NB4 (cell line): ENCODE measurements at regions not wholly inside any gene's neighbourhood (a gene's known extent, or its start where the extent isn't known, plus 50 kb on each side); places are given as distances from the start of the nearest gene placed in this dataset.

ENCODE experiments used
- TF ChIP-seq, protein P1 (sequence below): IDR thresholded peaks from one replicate; pipeline ENCODE4 v1.5.1; 2012; ENCODE audit warnings: low read depth, low read length
- TF ChIP-seq, protein P2 (sequence below): IDR thresholded peaks from 2 replicates; pipeline ENCODE4 v1.6.1; 2011; ENCODE audit warnings: low read depth, low read length

DNA sequence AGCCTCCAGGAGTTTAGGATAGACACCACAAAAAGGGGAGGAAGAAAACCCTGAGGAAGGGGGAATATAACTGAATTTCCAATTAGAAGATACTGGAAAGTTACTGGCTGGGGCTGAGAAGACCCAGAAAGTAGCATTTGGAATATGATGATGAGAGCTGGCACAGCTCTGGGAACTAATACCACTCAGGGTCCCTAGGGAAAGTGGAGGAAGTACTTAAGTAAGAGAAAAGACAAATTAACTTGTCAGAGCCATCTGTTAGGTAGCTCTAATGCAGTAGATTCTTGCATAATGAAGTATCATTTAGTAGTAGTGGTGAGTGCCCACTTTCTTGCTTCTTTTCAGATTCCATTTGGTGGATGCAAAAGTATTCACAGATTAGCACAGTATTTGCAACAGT, 90.8 kb upstream of the TSPAN5 start:
- TF ChIP-seq, protein P1, sequence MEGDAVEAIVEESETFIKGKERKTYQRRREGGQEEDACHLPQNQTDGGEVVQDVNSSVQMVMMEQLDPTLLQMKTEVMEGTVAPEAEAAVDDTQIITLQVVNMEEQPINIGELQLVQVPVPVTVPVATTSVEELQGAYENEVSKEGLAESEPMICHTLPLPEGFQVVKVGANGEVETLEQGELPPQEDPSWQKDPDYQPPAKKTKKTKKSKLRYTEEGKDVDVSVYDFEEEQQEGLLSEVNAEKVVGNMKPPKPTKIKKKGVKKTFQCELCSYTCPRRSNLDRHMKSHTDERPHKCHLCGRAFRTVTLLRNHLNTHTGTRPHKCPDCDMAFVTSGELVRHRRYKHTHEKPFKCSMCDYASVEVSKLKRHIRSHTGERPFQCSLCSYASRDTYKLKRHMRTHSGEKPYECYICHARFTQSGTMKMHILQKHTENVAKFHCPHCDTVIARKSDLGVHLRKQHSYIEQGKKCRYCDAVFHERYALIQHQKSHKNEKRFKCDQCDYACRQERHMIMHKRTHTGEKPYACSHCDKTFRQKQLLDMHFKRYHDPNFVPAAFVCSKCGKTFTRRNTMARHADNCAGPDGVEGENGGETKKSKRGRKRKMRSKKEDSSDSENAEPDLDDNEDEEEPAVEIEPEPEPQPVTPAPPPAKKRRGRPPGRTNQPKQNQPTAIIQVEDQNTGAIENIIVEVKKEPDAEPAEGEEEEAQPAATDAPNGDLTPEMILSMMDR = no peak
- TF ChIP-seq, protein P2, sequence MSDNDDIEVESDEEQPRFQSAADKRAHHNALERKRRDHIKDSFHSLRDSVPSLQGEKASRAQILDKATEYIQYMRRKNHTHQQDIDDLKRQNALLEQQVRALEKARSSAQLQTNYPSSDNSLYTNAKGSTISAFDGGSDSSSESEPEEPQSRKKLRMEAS = no peak
